A549 (cell line): ENCODE measurements at regions not wholly inside any gene's neighbourhood (a gene's known extent, or its start where the extent isn't known, plus 50 kb on each side); places are given as distances from the start of the nearest gene placed in this dataset.

Experiments
- ATAC-seq, 2 experiments: fragments of 200-7000 bp in 1 of 2; fragments of >200 bp in 1 of 2; cut with Nextera tagmentation in 1 of 2; cut with Tn5 transposase in 1 of 2; 3 replicates each; pipeline versions ENCODE4 v1.8.0 to v1.9.1; 2018 to 2020; ENCODE audit warnings: mild to moderate bottlenecking in 1 of 2, moderate library complexity in 1 of 2
- CTCF ChIA-PET: fragments of 300-600 bp; sonication (Branson Sonifier 250); formaldehyde crosslinking; extraction: SDS; loops from one replicate; lab custom pipeline; 2021; ENCODE audit warnings: antibody characterized with exemption, inconsistent platforms; lab: Yijun Ruan, JAX
- POLR2A ChIA-PET: fragments of 350-600 bp; formaldehyde crosslinking; extraction: SDS; loops from one replicate; lab custom pipeline; 2021; ENCODE audit warnings: antibody characterized with exemption, inconsistent platforms; lab: Yijun Ruan, JAX
- DNase-seq, 2 experiments: peaks; one replicate each; pipeline versions ENCODE4 v3.0.0 to v3.0.0-alpha.2; 2011 to 2016; ENCODE audit warnings: low read depth in 1 of 2, low spot score in 1 of 2
- FAIRE-seq: peaks from 2 replicates; lab custom pipeline; 2011; peaks lifted over from hg19 to GRCh38; lab: Jason Lieb, UNC
- H3K27ac ChIP-seq, 2 experiments: fragments of >200 bp; sonication (Bioruptor Twin); formaldehyde crosslinking; 3 replicates each; pipeline ENCODE4 v1.5.1; 2016 to 2017
- H3K4me1 ChIP-seq: fragments of >200 bp; sonication (Bioruptor Twin); formaldehyde crosslinking; 3 replicates; pipeline ENCODE4 v1.6.1; 2016
- H3K4me2 ChIP-seq: fragments of >200 bp; sonication (Bioruptor Twin); formaldehyde crosslinking; 3 replicates; pipeline ENCODE4 v1.6.1; 2016
- H3K4me3 ChIP-seq: fragments of >200 bp; sonication (Bioruptor Twin); formaldehyde crosslinking; 3 replicates; pipeline ENCODE4 v1.5.1; 2016
- H3K9me3 ChIP-seq: fragments of >200 bp; sonication (Bioruptor Twin); formaldehyde crosslinking; 3 replicates; pipeline ENCODE4 v1.6.1; 2016
- BCL3 ChIP-seq: fragments of >200 bp; sonication (Bioruptor Twin); formaldehyde crosslinking; IDR thresholded peaks from 3 replicates; pipeline ENCODE4 v1.6.1; 2016
- CBX2 ChIP-seq: fragments of 200-600 bp; sonication (generic); IDR thresholded peaks from 2 replicates; pipeline ENCODE4 v1.6.1; 2016; ENCODE audit warnings: low read depth, mild to moderate bottlenecking, borderline replicate concordance
- CHD2 ChIP-seq: fragments of 150-350 bp; IDR thresholded peaks from 2 replicates; pipeline ENCODE4 v1.6.1; 2014; ENCODE audit warnings: low read length; ENCODE audit not compliant: partially characterized antibody
- CHD4 ChIP-seq: fragments of 200-600 bp; sonication (generic); IDR thresholded peaks from 2 replicates; pipeline ENCODE4 v1.6.1; 2016; ENCODE audit warnings: antibody characterized with exemption, mild to moderate bottlenecking, borderline replicate concordance
- E2F6 ChIP-seq: IDR thresholded peaks from 2 replicates; pipeline ENCODE4 v1.6.1; 2012; ENCODE audit warnings: low read depth, borderline replicate concordance
- EHMT2 ChIP-seq: fragments of 200-600 bp; sonication (generic); IDR thresholded peaks from 2 replicates; pipeline ENCODE4 v1.6.1; 2016; ENCODE audit warnings: antibody characterized with exemption, low read depth, mild to moderate bottlenecking, moderate library complexity
- FOSB ChIP-seq: fragments of 250-450 bp; sonication (Bioruptor Pico); IDR thresholded peaks from 2 replicates; pipeline ENCODE4 v1.5.0; 2020; ENCODE audit warnings: mild to moderate bottlenecking, moderate library complexity
- HES2 ChIP-seq: fragments of >200 bp; sonication (Bioruptor Twin); formaldehyde crosslinking; IDR thresholded peaks from 2 replicates; pipeline ENCODE4 v1.6.1; 2016
- HMGXB4 ChIP-seq: fragments of 250-450 bp; sonication (Bioruptor Pico); IDR thresholded peaks from 2 replicates; pipeline ENCODE4 v1.5.0; 2021; ENCODE audit warnings: mild to moderate bottlenecking, moderate library complexity, borderline replicate concordance
- HOXB13 ChIP-seq: fragments of 250-450 bp; sonication (Bioruptor Pico); IDR thresholded peaks from 2 replicates; pipeline ENCODE4 v1.5.0; 2020; ENCODE audit warnings: low read depth, mild to moderate bottlenecking, moderate library complexity
- HOXB5 ChIP-seq: fragments of 250-450 bp; sonication (Bioruptor Pico); IDR thresholded peaks from 2 replicates; pipeline ENCODE4 v1.5.0; 2020; ENCODE audit warnings: mild to moderate bottlenecking, moderate library complexity
- JUNB ChIP-seq: fragments of >200 bp; sonication (Bioruptor Twin); formaldehyde crosslinking; IDR thresholded peaks from 2 replicates; pipeline ENCODE4 v1.6.1; 2016
- KDM1A ChIP-seq: fragments of 200-600 bp; sonication (generic); IDR thresholded peaks from 2 replicates; pipeline ENCODE4 v1.6.1; 2016; ENCODE audit warnings: low read depth, mild to moderate bottlenecking
- NFE2L2 ChIP-seq: fragments of 150-350 bp; conservative IDR thresholded peaks from 2 replicates; pipeline ENCODE4 v1.6.1; 2014; ENCODE audit warnings: low read length
- NR3C1 ChIP-seq: fragments of >200 bp; sonication (Bioruptor Twin); formaldehyde crosslinking; IDR thresholded peaks from 3 replicates; pipeline ENCODE4 v1.6.1; 2017
- REST ChIP-seq: fragments of 200-600 bp; sonication (generic); IDR thresholded peaks from 2 replicates; pipeline ENCODE4 v1.6.1; 2016; ENCODE audit warnings: antibody characterized with exemption, mild to moderate bottlenecking, moderate library complexity
- RFX5 ChIP-seq: fragments of 450-650 bp; IDR thresholded peaks from 2 replicates; pipeline ENCODE4 v1.7.1; 2014; ENCODE audit warnings: antibody characterized with exemption, mild to moderate bottlenecking, moderate library complexity
- RNF2 ChIP-seq: fragments of 200-600 bp; sonication (generic); IDR thresholded peaks from 2 replicates; pipeline ENCODE4 v1.6.1; 2016; ENCODE audit warnings: low read depth, mild to moderate bottlenecking, antibody characterized with exemption, moderate library complexity, borderline replicate concordance
- SMC3 ChIP-seq: fragments of >200 bp; sonication (Bioruptor Twin); formaldehyde crosslinking; IDR thresholded peaks from 3 replicates; pipeline ENCODE4 v1.6.1; 2018; ENCODE audit warnings: inconsistent platforms
- SREBF2 ChIP-seq: fragments of 450-650 bp; IDR thresholded peaks from 2 replicates; pipeline ENCODE4 v1.6.1; 2014; ENCODE audit warnings: mild to moderate bottlenecking, moderate library complexity
- TFCP2L1 ChIP-seq: fragments of 250-450 bp; sonication (Bioruptor Pico); IDR thresholded peaks from 2 replicates; pipeline ENCODE4 v1.5.0; 2021; ENCODE audit warnings: mild to moderate bottlenecking
- ZC3H11A ChIP-seq: fragments of 450-650 bp; IDR thresholded peaks from 2 replicates; pipeline ENCODE4 v1.6.1; 2014; ENCODE audit warnings: antibody characterized with exemption, mild to moderate bottlenecking
- ZNF302 ChIP-seq: fragments of 250-450 bp; sonication (Bioruptor Pico); IDR thresholded peaks from 2 replicates; pipeline ENCODE4 v1.9.0; 2021; ENCODE audit warnings: inconsistent platforms, mild to moderate bottlenecking, moderate library complexity
- WGBS: methylation state at CpG from one replicate; pipeline ENCODE4 v1.1.6; 2017; ENCODE audit errors: missing lambda C conversion rate; 5-methylcytosine and 5-hydroxymethylcytosine counted together
- TF ChIP-seq, protein P1 (sequence below): fragments of >200 bp; sonication (Bioruptor Twin); formaldehyde crosslinking; IDR thresholded peaks from 3 replicates; pipeline ENCODE4 v1.5.1; 2016

- POLR2A ChIA-PET, result no interaction called here
- Histone ChIP-seq H3K4me3 (no peak overlapping the region), H3K4me2 (no peak overlapping the region), H3K9me3 (no peaks in the 10 kb centered on the region), H3K4me1 (no peaks in the 10 kb centered on the region), H3K27ac (no peak overlapping the region)
- FAIRE-seq (no peak), ATAC-seq (no peak), DNase-seq (no peak)
- 79% methylated on average over 12 of the region's 13 CpGs for WGBS
- CTCF ChIA-PET, result interaction anchor here (0.8 kb wide), 1 partner anchor 10 kb away, joined by 6 read pairs; no protein-coding TSS in a partner anchor
- no peak for TF ChIP-seq CHD4
- no peak for TF ChIP-seq SMC3
- no peak for TF ChIP-seq BCL3
- TF ChIP-seq SREBF2, result no peak
- TF ChIP-seq EHMT2, result no peak
- TF ChIP-seq RNF2, result no peak
- TF ChIP-seq HOXB13 (CRISPR knock-in tag), result no peak
- TF ChIP-seq JUNB, result no peak
These were observed 117.6 kb downstream of the LY86 start for GRCh38 chr6:6705915-6706675.

GRCh38 chr6:6707143-6707542 is 118.6 kb downstream of the LY86 start:
- 82% methylated on average over 6 of the region's 6 CpGs for WGBS
- Histone ChIP-seq H3K4me1 (peaks cover 5% of the 10 kb centered on the region), H3K9me3 (no peaks in the 10 kb centered on the region), H3K4me3 (no peak overlapping the region), H3K27ac (no peak overlapping the region), H3K4me2 (no peak overlapping the region)
- FAIRE-seq (no peak), DNase-seq (no peak), ATAC-seq (no peak)
- ChIA-PET CTCF (no interaction called here), POLR2A (no interaction called here)
- no peak for TF ChIP-seq RNF2
- no peak for TF ChIP-seq E2F6
- no peak for TF ChIP-seq RFX5
- no peak for TF ChIP-seq KDM1A
- TF ChIP-seq, protein P1, sequence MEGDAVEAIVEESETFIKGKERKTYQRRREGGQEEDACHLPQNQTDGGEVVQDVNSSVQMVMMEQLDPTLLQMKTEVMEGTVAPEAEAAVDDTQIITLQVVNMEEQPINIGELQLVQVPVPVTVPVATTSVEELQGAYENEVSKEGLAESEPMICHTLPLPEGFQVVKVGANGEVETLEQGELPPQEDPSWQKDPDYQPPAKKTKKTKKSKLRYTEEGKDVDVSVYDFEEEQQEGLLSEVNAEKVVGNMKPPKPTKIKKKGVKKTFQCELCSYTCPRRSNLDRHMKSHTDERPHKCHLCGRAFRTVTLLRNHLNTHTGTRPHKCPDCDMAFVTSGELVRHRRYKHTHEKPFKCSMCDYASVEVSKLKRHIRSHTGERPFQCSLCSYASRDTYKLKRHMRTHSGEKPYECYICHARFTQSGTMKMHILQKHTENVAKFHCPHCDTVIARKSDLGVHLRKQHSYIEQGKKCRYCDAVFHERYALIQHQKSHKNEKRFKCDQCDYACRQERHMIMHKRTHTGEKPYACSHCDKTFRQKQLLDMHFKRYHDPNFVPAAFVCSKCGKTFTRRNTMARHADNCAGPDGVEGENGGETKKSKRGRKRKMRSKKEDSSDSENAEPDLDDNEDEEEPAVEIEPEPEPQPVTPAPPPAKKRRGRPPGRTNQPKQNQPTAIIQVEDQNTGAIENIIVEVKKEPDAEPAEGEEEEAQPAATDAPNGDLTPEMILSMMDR, result no peak
- TF ChIP-seq SREBF2, result no peak
- no peak for TF ChIP-seq REST
- TF ChIP-seq HES2, result no peak
- no peak for TF ChIP-seq TFCP2L1 (CRISPR knock-in tag)
- no peak for TF ChIP-seq CBX2
- no peak for TF ChIP-seq ZNF302 (CRISPR knock-in tag)
- no peak for TF ChIP-seq NR3C1
- no peak for TF ChIP-seq HOXB5 (CRISPR knock-in tag)
- no peak for TF ChIP-seq CHD2
- TF ChIP-seq NFE2L2, result no peak
- TF ChIP-seq BCL3, result no peak
- TF ChIP-seq HMGXB4 (CRISPR knock-in tag), result no peak
- TF ChIP-seq ZC3H11A, result no peak
- TF ChIP-seq FOSB (CRISPR knock-in tag), result no peak
